K562 (cell line): ENCODE measurements at regions not wholly inside any gene's neighbourhood (a gene's known extent, or its start where the extent isn't known, plus 50 kb on each side); places are given as distances from the start of the nearest gene placed in this dataset.

Experiments
- CHCHD3 ChIP-seq: fragments of 250-450 bp; sonication (Bioruptor Pico); IDR thresholded peaks from 2 replicates; pipeline ENCODE4 v2.1.2; 2022; ENCODE audit warnings: mild to moderate bottlenecking
- ILF3 ChIP-seq: fragments of 450-650 bp; IDR thresholded peaks from 2 replicates; pipeline ENCODE4 v1.6.1; 2018; ENCODE audit warnings: antibody characterized with exemption, mild to moderate bottlenecking, moderate library complexity, borderline replicate concordance
- IRF1 ChIP-seq: sonication (generic); formaldehyde crosslinking; IDR thresholded peaks from 2 replicates; pipeline ENCODE4 v1.8.0; 2022; ENCODE audit warnings: missing genetic modification reagents, mild to moderate bottlenecking, borderline replicate concordance
- ZBTB12 ChIP-seq: fragments of 250-450 bp; sonication (Bioruptor Pico); IDR thresholded peaks from 2 replicates; pipeline ENCODE4 v1.4.0; 2020
- ZNF518B ChIP-seq: fragments of 250-450 bp; sonication (Bioruptor Pico); IDR thresholded peaks from 2 replicates; pipeline ENCODE4 v1.5.0; 2021; ENCODE audit warnings: mild to moderate bottlenecking, moderate library complexity
- TF ChIP-seq, protein P1 (sequence below): sonication (generic); formaldehyde crosslinking; IDR thresholded peaks from 2 replicates; pipeline ENCODE4 v1.8.1; 2023; ENCODE audit warnings: missing genetic modification reagents, mild to moderate bottlenecking, borderline replicate concordance

GRCh38 chr3:33936171-33936920 lies 137.9 kb downstream of the PDCD6IP start (continued):
- no peak for TF ChIP-seq ZBTB12 (CRISPR knock-in tag)
- TF ChIP-seq CHCHD3 (CRISPR knock-in tag): no peak
- TF ChIP-seq IRF1 (CRISPR knock-in tag): no peak
- no peak for TF ChIP-seq ILF3
- TF ChIP-seq, protein P1, sequence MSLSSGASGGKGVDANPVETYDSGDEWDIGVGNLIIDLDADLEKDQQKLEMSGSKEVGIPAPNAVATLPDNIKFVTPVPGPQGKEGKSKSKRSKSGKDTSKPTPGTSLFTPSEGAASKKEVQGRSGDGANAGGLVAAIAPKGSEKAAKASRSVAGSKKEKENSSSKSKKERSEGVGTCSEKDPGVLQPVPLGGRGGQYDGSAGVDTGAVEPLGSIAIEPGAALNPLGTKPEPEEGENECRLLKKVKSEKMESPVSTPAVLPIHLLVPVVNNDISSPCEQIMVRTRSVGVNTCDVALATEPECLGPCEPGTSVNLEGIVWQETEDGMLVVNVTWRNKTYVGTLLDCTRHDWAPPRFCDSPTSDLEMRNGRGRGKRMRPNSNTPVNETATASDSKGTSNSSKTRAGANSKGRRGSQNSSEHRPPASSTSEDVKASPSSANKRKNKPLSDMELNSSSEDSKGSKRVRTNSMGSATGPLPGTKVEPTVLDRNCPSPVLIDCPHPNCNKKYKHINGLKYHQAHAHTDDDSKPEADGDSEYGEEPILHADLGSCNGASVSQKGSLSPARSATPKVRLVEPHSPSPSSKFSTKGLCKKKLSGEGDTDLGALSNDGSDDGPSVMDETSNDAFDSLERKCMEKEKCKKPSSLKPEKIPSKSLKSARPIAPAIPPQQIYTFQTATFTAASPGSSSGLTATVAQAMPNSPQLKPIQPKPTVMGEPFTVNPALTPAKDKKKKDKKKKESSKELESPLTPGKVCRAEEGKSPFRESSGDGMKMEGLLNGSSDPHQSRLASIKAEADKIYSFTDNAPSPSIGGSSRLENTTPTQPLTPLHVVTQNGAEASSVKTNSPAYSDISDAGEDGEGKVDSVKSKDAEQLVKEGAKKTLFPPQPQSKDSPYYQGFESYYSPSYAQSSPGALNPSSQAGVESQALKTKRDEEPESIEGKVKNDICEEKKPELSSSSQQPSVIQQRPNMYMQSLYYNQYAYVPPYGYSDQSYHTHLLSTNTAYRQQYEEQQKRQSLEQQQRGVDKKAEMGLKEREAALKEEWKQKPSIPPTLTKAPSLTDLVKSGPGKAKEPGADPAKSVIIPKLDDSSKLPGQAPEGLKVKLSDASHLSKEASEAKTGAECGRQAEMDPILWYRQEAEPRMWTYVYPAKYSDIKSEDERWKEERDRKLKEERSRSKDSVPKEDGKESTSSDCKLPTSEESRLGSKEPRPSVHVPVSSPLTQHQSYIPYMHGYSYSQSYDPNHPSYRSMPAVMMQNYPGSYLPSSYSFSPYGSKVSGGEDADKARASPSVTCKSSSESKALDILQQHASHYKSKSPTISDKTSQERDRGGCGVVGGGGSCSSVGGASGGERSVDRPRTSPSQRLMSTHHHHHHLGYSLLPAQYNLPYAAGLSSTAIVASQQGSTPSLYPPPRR: no peak
- no peak for TF ChIP-seq ZNF518B (CRISPR knock-in tag)
